Activated CD4-positive, alpha-beta T cell treated with anti-CD3 and anti-CD28 coated beads, Interleukin-2, Interleukin-6, amounts not matched to agents 100 ng/mL and 50 ng/mL, durations not matched to agents 16 hours and 8 hours (primary cell): ENCODE measurements at regions not wholly inside any gene's neighbourhood (a gene's known extent, or its start where the extent isn't known, plus 50 kb on each side); places are given as distances from the start of the nearest gene placed in this dataset.

ENCODE experiments used
- DNase-seq: peaks from one replicate; pipeline ENCODE4 v3.0.0-alpha.2; 2020

GRCh38 chr11:76276046-76276780, 69.9 kb upstream of the WNT11 start:
- no peak for DNase-seq

DNA sequence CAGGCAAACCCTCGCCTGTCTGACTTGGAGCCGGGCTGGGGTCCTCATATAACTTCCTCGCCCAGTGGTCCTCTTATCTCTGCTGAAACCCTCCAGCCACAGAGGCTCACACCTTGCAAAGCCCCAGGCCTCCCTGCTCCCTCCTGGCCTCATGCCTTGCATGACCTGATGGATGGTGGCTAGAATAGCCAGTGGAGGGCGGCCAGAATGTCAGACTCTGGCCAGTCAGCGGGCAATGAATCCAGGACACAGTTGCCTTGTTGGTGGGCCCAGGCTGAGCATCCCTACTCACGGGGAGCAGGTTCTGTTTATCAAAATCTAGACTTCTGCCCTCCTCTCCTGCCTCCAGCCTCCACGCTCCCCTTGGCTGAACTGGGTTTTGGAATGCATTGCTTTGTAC, 69.1 kb upstream of the WNT11 start:
- DNase-seq = no peak

DNA sequence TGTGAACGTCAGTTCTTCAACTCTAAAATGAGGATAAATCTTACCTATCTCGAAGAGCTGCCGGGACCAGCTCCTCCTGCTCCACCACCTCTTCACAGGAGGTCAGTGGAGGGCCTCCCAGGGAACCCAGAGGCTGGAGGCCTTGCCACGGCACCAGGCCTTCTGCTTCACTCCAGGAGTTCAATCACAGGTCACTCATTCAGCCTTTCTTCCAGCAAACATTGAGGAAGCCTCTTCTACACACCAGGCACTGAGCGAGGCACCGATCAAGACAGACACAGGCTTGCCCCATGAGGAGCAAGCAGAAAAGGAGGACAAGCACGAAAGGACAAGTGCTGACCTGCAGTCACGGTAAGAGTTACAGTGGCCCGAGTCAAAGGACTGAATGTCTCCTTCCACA, 64.8 kb upstream of the WNT11 start:
- DNase-seq = no peak

GRCh38 chr11:76270389-76270788, 64.1 kb upstream of the WNT11 start:
- DNase-seq = no peak

DNA sequence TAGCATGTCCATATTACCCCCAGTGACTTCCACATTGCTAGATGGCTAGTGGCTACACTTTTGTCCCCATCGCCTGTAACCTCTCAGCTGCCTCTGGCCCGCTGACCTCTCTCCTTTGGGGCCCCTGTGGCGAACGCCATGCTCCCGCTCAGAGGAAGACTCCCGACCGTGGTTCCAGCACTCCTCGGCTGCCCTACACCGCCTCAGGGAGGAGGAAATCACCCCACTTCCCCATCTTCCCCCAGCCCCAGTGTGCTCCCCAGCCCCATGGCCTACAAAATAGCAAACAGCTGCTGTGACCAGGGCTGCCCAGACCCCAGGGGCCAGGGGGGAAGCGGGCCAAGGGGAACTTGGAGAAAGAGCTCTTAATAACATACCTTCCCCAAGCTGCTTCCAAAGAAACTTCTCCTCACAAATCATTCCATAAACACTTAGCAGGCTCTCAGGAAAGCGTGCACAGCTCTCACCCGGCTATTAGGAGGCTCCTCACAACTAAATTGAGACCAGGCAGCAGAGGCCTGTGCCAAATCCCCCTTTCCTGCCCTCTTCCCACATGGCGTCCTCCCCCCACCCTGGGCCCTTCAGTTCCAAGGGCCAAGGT, 63.5 kb upstream of the WNT11 start:
- DNase-seq = no peak

DNA sequence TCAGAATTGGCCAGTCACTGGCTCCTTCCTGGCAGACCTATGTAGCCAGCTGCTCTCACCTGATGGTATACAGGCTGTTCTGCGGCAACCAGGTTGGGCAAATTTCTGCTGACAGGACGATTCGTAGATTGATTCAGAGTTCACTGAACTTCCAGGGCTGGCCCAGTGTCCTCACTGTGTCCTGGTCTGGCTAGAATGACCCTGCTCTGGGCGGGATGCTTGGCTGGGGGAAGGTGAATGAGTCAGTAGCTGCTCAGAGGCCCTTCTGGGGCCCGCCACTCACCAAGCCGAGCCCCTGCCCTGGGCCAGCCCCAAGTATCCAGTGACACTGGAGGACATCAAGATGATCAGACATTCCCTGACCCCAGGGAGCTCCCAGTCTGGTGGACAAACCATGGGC, 62.9 kb upstream of the WNT11 start:
- DNase-seq = no peak

GRCh38 chr11:76268498-76268897, 62.2 kb upstream of the WNT11 start:
- DNase-seq = no peak

- DNase-seq = no peak
These were observed 61.3 kb upstream of the WNT11 start for GRCh38 chr11:76267556-76267955.

DNA sequence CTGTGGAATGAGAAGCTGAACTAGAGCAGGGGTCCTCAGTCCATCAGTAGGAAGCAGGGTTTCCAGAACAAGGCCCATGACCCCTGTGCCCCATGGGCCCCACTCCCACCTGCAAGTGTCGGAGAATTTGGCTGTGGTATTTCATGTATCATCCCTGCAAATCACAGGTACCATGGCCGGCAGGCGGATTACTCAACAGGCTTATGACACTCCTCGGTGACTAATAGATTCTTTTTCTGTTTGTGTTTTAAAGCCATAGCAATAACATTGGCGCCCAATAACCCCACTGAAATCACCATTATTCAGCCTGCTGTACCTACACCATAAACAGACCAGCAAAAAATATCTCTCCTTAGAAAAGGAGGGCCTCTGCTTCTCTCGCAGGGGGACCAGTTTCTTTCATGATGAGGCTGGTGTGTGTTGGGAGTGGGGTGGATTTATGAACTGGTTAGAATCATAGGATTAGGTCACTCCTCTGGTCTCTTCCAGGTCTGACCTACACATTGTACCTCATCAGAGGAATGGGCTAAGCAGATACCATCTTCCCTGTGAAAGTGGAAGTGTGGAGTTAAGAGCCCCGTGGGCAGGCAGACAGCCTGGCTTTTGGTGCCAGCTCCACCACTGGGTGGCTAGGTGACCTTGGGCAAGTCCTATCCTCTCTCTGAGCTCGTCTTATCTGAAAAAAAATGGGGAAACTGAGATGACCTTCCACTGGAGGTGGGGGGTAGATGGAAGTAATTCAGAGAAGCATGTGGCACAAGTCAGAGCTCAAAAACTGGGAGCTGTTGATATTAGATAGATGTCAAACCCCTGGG, 60.2 kb upstream of the WNT11 start:
- DNase-seq = no peak

DNA sequence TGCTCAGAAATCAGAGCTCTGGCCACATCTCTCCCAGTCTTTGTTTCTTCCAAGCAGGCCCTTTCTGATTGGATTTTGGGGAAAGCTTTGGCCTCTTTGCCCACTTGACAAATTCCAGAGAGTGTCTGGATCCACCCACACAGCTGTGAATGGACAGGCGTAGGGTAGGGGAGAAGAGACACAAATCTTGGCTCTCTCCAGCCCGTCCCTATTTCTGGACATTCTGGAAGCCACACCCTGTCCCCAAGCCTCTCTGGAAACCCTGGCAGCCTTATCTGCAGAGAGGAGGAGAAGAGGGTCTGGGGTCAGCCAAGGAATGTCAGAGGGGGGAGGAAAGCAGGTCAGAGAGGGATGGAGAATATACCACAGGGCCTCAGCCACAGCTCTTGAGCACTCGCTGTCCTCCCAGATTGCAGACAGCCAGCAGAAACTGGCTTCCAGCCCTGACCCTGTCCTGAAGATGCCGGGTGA, 59.5 kb upstream of the WNT11 start:
- no peak for DNase-seq

DNA sequence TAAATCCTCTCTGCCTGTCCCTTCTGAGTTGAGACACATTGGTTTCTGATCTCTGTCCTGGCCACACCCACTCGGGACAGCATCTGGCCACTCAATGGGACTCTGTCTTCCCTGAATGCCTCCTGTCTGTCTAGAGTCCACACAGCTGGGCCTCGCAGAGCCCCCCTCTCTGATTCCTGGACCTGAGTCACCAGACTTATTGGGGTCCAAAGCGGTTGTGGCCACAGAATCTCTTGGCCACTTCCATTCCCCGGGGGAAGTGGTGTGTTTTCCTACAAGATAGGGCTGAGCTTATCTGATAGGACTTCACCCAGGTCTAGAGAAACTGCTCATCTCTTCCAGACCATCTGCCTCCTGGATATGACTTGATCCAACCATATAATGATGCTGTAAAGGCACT, 57.4 kb upstream of the WNT11 start:
- no peak for DNase-seq

GRCh38 chr11:76263166-76263565, 56.9 kb upstream of the WNT11 start:
- DNase-seq = no peak

GRCh38 chr11:76260296-76260925, 54.1 kb upstream of the WNT11 start:
- no peak for DNase-seq

DNA sequence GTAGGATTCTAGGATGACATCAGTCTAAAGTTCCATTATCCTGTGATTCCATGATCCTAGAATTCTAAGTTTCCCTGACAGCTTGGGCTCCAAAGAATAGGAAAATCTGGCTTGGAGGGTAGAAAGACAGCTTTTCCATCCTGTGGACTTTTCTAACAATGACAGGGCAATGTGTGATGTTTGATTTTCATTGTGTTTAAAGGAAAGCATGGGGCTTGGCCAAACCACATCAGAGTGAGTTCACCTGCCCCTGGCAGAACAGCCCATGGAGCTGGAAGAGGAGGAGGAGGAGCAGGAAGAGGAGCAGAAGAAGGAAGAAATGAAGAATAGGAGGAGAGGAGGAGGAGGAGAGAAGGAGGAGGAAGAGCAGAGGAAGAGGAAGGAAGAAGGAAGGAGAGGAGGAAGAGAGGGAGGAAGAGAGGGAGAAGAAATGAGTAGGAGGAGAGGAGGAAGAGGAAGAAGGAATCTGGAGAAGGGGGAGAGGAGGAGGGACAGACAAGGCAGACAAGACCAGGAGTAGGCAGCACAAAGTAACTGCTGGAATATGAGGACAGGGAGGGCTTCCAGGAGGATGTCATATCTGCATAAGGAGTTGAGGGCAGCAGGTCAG, 53.1 kb upstream of the WNT11 start:
- DNase-seq = no peak

DNA sequence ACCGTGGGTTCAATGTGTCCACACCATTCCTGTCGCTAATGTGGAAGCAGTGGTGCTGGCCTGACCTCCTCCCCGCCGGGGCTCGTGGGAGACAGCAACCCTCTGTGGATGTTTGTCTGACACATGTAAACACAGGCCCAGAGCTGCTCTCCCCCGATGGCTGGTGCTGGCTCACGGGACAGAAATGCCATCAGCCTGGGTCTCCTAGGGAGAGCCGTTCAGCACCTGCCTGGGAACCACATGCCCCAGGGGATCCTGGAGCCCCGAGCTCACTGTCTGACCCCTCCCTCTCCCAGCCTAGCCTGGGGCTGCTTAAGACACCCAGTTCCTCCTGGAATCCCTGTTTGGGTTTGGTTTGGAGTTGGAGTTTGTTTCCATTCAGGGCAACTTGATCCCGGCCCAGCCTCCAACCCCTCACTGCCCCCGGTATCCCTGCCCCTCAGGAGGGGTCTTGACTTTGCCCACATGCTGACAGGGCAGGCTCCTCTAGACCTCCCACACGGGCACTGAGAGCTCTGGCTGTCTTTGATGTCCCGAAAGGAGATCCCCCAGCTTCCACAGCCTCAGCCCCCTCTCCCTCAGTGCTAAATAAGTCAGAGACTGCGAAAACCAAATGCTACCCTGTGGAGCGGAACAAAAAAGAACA, 50.9 kb upstream of the WNT11 start:
- DNase-seq = no peak

- DNase-seq = no peak
These were observed 50.1 kb upstream of the WNT11 start for GRCh38 chr11:76256448-76256847.
